Testis (tissue), 2 donors: ENCODE measurements at regions not wholly inside any gene's neighbourhood (a gene's known extent, or its start where the extent isn't known, plus 50 kb on each side); places are given as distances from the start of the nearest gene placed in this dataset.

ENCODE experiments used
- CTCF ChIP-seq, 3 experiments: fragments of 450-650 bp in 2 of 3; fragments of 200-600 bp in 1 of 3; sonication (generic) in 1 of 3; IDR thresholded peaks; one replicate each; pipeline ENCODE4 v1.5.1; 2016 to 2019; ENCODE audit warnings: antibody characterized with exemption in 3 of 3, mild to moderate bottlenecking in 2 of 3, moderate library complexity in 1 of 3
- POLR2A ChIP-seq: fragments of 450-650 bp; IDR thresholded peaks from one replicate; pipeline ENCODE4 v1.6.1; 2017; ENCODE audit warnings: antibody characterized with exemption, mild to moderate bottlenecking, moderate library complexity

GRCh38 chr5:1660511-1660910 is 136.8 kb upstream of the LPCAT1 start:
- TF ChIP-seq CTCF (IDR thresholded peaks at IDR 0.05) (no peak), POLR2A (no peak)
